SU-DHL-6 (cell line): ENCODE measurements at regions not wholly inside any gene's neighbourhood (a gene's known extent, or its start where the extent isn't known, plus 50 kb on each side); places are given as distances from the start of the nearest gene placed in this dataset.

Source experiments
- H2AFZ ChIP-seq: fragments of 200-600 bp; sonication (generic); 2 replicates; pipeline ENCODE4 v1.6.1; 2014; ENCODE audit warnings: low read depth, mild to moderate bottlenecking, moderate library complexity, mixed read lengths, antibody characterized with exemption, low read length; ENCODE audit not compliant: severe bottlenecking
- H3F3A ChIP-seq: fragments of 200-600 bp; shearing (Covaris generic); 2 replicates; pipeline ENCODE4 v1.6.0; 2016; ENCODE audit warnings: antibody characterized with exemption, mild to moderate bottlenecking; ENCODE audit not compliant: insufficient read depth
- H3K27ac ChIP-seq: fragments of 200-600 bp; sonication (generic); 2 replicates; pipeline ENCODE4 v1.5.1; 2016; ENCODE audit warnings: low read depth, mild to moderate bottlenecking, low read length, moderate library complexity, mixed read lengths
- H3K27me3 ChIP-seq: fragments of 200-600 bp; sonication (generic), shearing (Covaris generic); 2 replicates; pipeline ENCODE4 v1.6.0; 2014; ENCODE audit warnings: mild to moderate bottlenecking, low read length
- H3K36me3 ChIP-seq: fragments of 200-600 bp; sonication (generic); 2 replicates; pipeline ENCODE4 v1.6.1; 2014; ENCODE audit warnings: mild to moderate bottlenecking, low read length, mixed read lengths
- H3K4me2 ChIP-seq: fragments of 300-600, 200-600 bp; shearing (Covaris generic), sonication (generic); 2 replicates; pipeline ENCODE4 v1.6.0; 2014; ENCODE audit warnings: low read length, low read depth, mild to moderate bottlenecking; ENCODE audit not compliant: poor library complexity, severe bottlenecking
- H3K4me3 ChIP-seq: fragments of 200-600 bp; sonication (generic); 2 replicates; pipeline ENCODE4 v1.5.1; 2014; ENCODE audit warnings: antibody characterized with exemption, low read length, mild to moderate bottlenecking, mixed read lengths; ENCODE audit not compliant: insufficient read depth, poor library complexity, severe bottlenecking
- H3K79me2 ChIP-seq: fragments of 200-600 bp; sonication (generic); 2 replicates; pipeline ENCODE4 v1.6.1; 2014; ENCODE audit warnings: mild to moderate bottlenecking, low read length, moderate library complexity; ENCODE audit not compliant: insufficient read depth
- H3K9ac ChIP-seq: fragments of 200-600 bp; sonication (generic); 2 replicates; pipeline ENCODE4 v1.7.0; 2014; ENCODE audit warnings: mild to moderate bottlenecking, low read length
- H3K9me2 ChIP-seq: fragments of 200-600 bp; sonication (generic); replicated peaks from 2 replicates; pipeline ENCODE4 v1.6.1; 2014; ENCODE audit warnings: low read length; ENCODE audit not compliant: insufficient read depth
- H3K9me3 ChIP-seq: fragments of 200-600 bp; sonication (generic); 2 replicates; pipeline ENCODE4 v1.6.1; 2014; ENCODE audit warnings: low read length, mixed read lengths; ENCODE audit not compliant: insufficient read depth
- H4K20me1 ChIP-seq: fragments of 200-600 bp; sonication (generic); 2 replicates; pipeline ENCODE4 v1.6.1; 2014; ENCODE audit warnings: low read depth, mild to moderate bottlenecking, antibody characterized with exemption, low read length, moderate library complexity, mixed read lengths
- CTCF ChIP-seq: fragments of 200-600 bp; sonication (generic); IDR thresholded peaks from one replicate; pipeline ENCODE4 v1.5.1; 2017; ENCODE audit warnings: antibody characterized with exemption, mild to moderate bottlenecking, low read length, moderate library complexity; ENCODE audit not compliant: insufficient read depth, poor library complexity, severe bottlenecking
- EZH2phosphoT487 ChIP-seq: fragments of 200-600 bp; sonication (generic), shearing (Covaris generic); conservative IDR thresholded peaks from 2 replicates; pipeline ENCODE4 v1.6.1; 2018; ENCODE audit warnings: mild to moderate bottlenecking, antibody characterized with exemption, low read length, moderate library complexity, mixed read lengths

GRCh38 chr2:111664275-111664850, 219.6 kb downstream of the ANAPC1 start:
- TF ChIP-seq CTCF: no peak
- TF ChIP-seq EZH2phosphoT487: no peak
- H3F3A ChIP-seq: no peaks in the 10 kb centered on the region
- no peak overlapping the region for H3K4me2 ChIP-seq

GRCh38 chr2:111665011-111665410, 219.0 kb downstream of the ANAPC1 start:
- Histone ChIP-seq H3K27ac (no peak overlapping the region), H4K20me1 (no peaks in the 10 kb centered on the region), H3K9me2 (no peaks in the 10 kb centered on the region), H3K4me3 (no peak overlapping the region), H3K36me3 (no peaks in the 10 kb centered on the region), H3K79me2 (no peaks in the 10 kb centered on the region), H3K4me2 (no peak overlapping the region), H3F3A (no peaks in the 10 kb centered on the region), H3K9ac (no peak overlapping the region), H2AFZ (no peak overlapping the region), H3K27me3 (no peaks in the 10 kb centered on the region), H3K9me3 (no peaks in the 10 kb centered on the region; the same call in 1 of the 2 replicates)
- no peak for TF ChIP-seq CTCF
- no peak for TF ChIP-seq EZH2phosphoT487

More at GRCh38 chr2:111664275-111664850, 219.6 kb downstream of the ANAPC1 start:
- H3K9me3 ChIP-seq: no peaks in the 10 kb centered on the region; the same call in 1 of the 2 replicates
- no peak overlapping the region for H3K4me3 ChIP-seq
- no peak overlapping the region for H3K9ac ChIP-seq
- no peaks in the 10 kb centered on the region for H4K20me1 ChIP-seq
- H2AFZ ChIP-seq: no peak overlapping the region
- no peaks in the 10 kb centered on the region for H3K9me2 ChIP-seq
- no peaks in the 10 kb centered on the region for H3K79me2 ChIP-seq
- H3K27ac ChIP-seq: no peak overlapping the region
- no peaks in the 10 kb centered on the region for H3K27me3 ChIP-seq
- H3K36me3 ChIP-seq: no peaks in the 10 kb centered on the region

GRCh38 chr2:111665551-111666116, 218.4 kb downstream of the ANAPC1 start:
- TF ChIP-seq CTCF (no peak), EZH2phosphoT487 (no peak)
- no peaks in the 10 kb centered on the region for H3K27me3 ChIP-seq
- no peaks in the 10 kb centered on the region for H3K36me3 ChIP-seq
- no peaks in the 10 kb centered on the region; the same call in 1 of the 2 replicates for H3K9me3 ChIP-seq
- no peak overlapping the region for H3K27ac ChIP-seq
- H3K4me2 ChIP-seq: no peak overlapping the region
- no peak overlapping the region for H3K9ac ChIP-seq
- H2AFZ ChIP-seq: no peak overlapping the region
- no peak overlapping the region for H3K4me3 ChIP-seq
- no peaks in the 10 kb centered on the region for H3K9me2 ChIP-seq
- H4K20me1 ChIP-seq: no peaks in the 10 kb centered on the region
- H3K79me2 ChIP-seq: no peaks in the 10 kb centered on the region
- H3F3A ChIP-seq: peaks cover 4% of the 10 kb centered on the region; the same call in 1 of the 2 replicates
